HG03469 (cell line): ENCODE measurements at regions not wholly inside any gene's neighbourhood (a gene's known extent, or its start where the extent isn't known, plus 50 kb on each side); places are given as distances from the start of the nearest gene placed in this dataset.
"Not testable (repeated sequence)": the region's sequence is repeated elsewhere in the genome, so short reads cannot be mapped to it uniquely, and the experiment has no call there.

ENCODE experiments used
- ATAC-seq: cut with Tn5 transposase; IDR thresholded peaks from one replicate; pipeline ENCODE4 v1.9.1; 2021; ENCODE audit warnings: mild to moderate bottlenecking, moderate library complexity, moderate number of reproducible peaks; ENCODE audit not compliant: unreplicated experiment

GRCh38 chr5:14054965-14055963, 87.9 kb upstream of the TRIO start:
- ATAC-seq: no peak

- no peak for ATAC-seq
Measured at GRCh38 chr5:14054111-14054854, 88.9 kb upstream of the TRIO start.

GRCh38 chr5:14050821-14051220, 92.3 kb upstream of the TRIO start:
- ATAC-seq: no peak

- ATAC-seq: no peak
Measured at GRCh38 chr5:14048434-14048833, 94.7 kb upstream of the TRIO start.

- no peak for ATAC-seq
Measured at GRCh38 chr5:14041528-14042192, 97.2 kb upstream of the DNAH5 start.

- ATAC-seq: no peak
Measured at GRCh38 chr5:14040542-14040941, 96.1 kb upstream of the DNAH5 start.

GRCh38 chr5:14039576-14039975, 95.1 kb upstream of the DNAH5 start:
- no peak for ATAC-seq

GRCh38 chr5:14039063-14039462, 94.6 kb upstream of the DNAH5 start:
- ATAC-seq: no peak

- ATAC-seq: no peak
Measured at GRCh38 chr5:14038341-14038959, 94.0 kb upstream of the DNAH5 start.

GRCh38 chr5:14036947-14037346, 92.5 kb upstream of the DNAH5 start:
- no peak for ATAC-seq

- no peak for ATAC-seq
Measured at GRCh38 chr5:14036514-14036913, 92.0 kb upstream of the DNAH5 start.

GRCh38 chr5:14035859-14036503, 91.5 kb upstream of the DNAH5 start:
- ATAC-seq: no peak

- ATAC-seq: no peak
Measured at GRCh38 chr5:14034963-14035362, 90.5 kb upstream of the DNAH5 start.

- no peak for ATAC-seq
Measured at GRCh38 chr5:14032918-14033317, 88.4 kb upstream of the DNAH5 start.

GRCh38 chr5:14028938-14029584, 84.6 kb upstream of the DNAH5 start:
- no peak for ATAC-seq

- ATAC-seq: no peak
Measured at GRCh38 chr5:14028188-14028587, 83.7 kb upstream of the DNAH5 start.

- ATAC-seq: no peak
Measured at GRCh38 chr5:14025569-14026286, 81.2 kb upstream of the DNAH5 start.

GRCh38 chr5:14022971-14023370, 78.5 kb upstream of the DNAH5 start:
- no peak for ATAC-seq

GRCh38 chr5:14020944-14021343, 76.5 kb upstream of the DNAH5 start:
- ATAC-seq: not testable (repeated sequence)
